GM19351 (cell line): ENCODE measurements at regions not wholly inside any gene's neighbourhood (a gene's known extent, or its start where the extent isn't known, plus 50 kb on each side); places are given as distances from the start of the nearest gene placed in this dataset.

Experiments
- ATAC-seq: cut with Tn5 transposase; IDR thresholded peaks from one replicate; pipeline ENCODE4 v1.9.1; 2021; ENCODE audit warnings: mild to moderate bottlenecking, moderate library complexity; ENCODE audit not compliant: unreplicated experiment

DNA sequence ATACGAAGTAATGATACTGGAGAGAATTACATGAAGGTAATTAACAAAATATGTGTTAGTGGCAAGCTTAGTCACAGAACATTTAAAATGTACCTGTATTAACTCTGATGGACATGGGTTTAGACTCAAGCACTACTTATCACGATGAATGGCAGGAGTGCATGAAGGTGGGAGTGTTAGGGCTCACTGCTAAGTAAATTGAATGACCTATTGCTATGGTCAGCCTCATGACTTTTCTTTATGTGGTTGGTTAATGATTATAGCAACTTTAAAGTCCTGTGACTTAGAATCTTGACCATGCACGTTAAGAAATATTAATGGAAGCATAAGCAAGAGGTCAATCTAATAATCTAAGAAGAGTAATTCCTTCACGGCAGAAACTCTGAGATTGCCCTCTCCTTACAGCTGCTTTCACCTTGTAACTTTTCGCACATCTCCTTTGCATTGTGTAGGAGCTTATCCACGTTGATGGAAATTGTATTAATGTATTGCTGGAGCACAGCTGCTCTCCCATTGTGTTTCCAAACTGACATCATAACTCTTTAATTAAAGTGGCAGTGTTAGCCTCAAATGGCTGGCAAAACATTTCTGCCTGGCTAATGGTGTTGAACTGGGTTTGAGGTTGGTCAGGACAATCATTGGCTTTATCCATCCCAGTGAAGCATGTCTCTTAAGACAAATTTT, 114.5 kb downstream of the RXFP2 start:
- ATAC-seq = no peak

GRCh38 chr13:31859571-31859970, 120.2 kb downstream of the RXFP2 start:
- peak; percentile 68 for ATAC-seq

DNA sequence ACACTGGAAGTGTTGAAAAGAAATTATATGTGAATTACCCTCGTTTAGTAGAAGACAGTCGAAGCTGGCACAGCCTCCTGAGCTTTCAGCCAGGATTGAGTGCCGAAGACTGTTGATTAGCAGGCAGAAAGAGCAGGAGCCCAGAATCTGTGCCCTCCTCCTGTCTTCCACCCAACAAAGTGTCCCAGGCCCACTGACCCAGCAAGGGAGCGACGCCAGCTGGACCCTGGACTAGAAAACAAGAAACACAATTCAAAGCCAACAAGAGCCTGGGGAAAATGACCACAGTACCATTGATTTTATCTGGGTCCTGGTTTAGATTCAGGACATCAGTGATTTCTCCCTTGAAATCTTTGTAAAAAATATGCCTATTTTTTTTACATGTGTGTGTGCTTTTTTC, 120.7 kb downstream of the RXFP2 start:
- ATAC-seq = no peak

GRCh38 chr13:31862828-31863227, 123.5 kb downstream of the RXFP2 start:
- ATAC-seq = peak; percentile 76

DNA sequence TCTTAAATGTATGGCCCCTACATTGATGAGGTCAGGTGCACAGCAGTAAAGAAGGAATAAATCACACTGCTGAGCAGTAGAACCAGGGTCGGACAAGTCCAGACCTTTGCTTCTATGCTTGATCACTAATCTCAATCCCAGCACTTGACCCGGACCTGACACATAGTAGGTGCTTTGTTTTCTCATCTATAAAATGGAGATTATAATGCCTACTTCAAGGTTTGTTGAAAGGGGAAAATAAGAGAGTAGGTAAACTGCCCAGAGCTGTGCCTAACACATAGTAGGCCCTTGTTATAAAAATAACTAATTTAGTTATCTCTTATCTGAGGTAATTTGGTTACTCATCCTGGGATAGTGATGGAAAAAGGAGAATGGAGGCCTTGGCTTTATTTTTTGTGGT, 125.0 kb downstream of the RXFP2 start:
- no peak for ATAC-seq

DNA sequence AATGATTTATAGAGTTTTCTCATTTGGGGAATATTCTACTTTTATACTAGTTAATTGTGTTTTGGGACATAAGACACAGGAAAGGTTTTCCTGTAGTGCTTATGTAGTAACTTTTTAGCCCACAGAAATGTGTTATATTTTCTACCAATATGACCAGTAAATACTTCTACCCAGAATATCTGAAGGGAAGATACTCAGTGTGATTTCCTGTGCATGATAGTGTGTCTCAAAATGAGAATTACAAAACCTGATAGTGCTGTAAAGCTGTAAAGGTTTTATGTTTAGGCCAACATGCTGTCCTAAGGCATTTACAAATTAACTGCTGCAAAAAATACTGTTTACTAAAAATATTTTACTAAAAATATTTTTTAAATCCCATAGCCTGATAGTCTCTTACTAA, 126.8 kb downstream of the RXFP2 start:
- no peak for ATAC-seq

- ATAC-seq = no peak
These were observed 128.4 kb downstream of the RXFP2 start for GRCh38 chr13:31867709-31868108.

DNA sequence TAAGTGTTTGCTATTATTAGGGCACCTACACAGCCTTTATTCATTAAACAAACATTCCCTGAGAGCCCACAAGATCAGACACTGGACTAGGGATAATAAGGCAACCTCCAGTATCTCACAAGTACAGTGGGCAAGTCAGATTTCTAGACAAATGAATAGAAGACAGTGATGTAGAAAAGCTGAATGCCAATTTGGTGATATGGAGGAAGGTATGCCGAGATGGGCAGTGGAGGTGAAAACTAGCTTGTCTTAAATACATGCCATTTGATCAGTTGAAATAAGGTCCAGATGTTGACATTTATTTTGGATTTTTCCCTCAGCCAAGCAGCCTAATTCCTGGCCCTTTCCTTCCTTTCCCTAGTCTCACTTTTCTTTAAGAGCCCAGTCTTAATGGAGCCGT, 130.3 kb downstream of the RXFP2 start:
- no peak for ATAC-seq

GRCh38 chr13:31870511-31870910, 131.2 kb downstream of the RXFP2 start:
- ATAC-seq = no peak

DNA sequence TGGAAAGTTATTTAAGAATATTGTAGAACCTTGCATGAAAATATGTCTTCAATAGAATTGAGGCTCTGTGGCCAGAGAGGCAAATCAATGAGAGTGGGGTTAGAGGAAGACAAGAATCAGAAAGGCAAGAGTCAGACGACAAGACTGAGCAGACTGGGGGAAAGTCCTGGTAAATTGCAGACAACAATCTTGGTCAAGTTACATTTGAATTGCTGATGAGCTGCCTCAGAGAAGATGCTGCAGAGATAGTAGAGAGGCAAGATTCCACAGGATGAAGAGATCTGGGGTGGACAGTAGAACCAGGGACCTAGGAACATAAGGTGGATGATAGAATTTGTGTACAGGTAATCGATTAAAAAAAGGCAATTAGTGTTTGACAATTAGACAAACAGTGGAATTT, 133.8 kb downstream of the RXFP2 start:
- no peak for ATAC-seq

DNA sequence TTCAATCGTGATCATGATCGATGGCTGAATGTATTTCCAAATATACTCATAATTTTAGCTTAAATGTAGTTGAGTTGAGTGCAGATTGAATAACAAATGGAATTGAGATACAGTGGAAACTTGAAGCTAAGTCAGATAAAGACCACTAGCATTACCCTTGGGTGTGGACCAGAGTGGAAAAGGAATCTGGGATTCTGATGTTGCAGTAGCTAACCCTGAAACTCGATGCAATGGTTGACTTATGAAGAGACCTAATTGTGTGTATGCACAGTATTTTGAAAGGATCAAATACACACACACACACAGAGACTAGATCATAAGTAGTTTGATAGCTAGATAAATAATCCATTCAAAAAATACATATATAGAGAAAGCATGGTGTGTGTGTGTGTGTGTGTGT, 135.8 kb downstream of the RXFP2 start:
- no peak for ATAC-seq

- no peak for ATAC-seq
These were observed 138.7 kb downstream of the RXFP2 start for GRCh38 chr13:31878052-31878451.

DNA sequence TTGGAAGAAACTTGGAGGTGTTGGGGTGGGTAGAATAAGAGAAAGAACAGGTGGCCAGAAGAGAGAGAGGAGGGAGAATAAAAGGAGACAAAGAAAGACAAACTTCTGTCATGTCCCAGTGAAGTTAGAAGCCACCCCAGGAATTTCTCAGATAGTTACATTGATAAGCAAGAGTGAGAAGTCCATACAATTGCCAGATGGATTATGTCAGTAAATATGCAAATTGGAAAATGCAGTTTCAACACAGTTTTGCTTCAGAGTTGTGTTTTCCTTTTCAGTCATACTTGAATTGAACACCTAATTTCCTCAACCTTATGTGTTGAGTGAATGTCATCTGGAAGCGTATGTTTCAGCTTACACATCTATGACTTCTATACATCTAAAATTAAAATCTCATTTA, 139.2 kb downstream of the RXFP2 start:
- ATAC-seq = no peak

GRCh38 chr13:31878955-31879354, 139.6 kb downstream of the RXFP2 start:
- ATAC-seq = no peak

DNA sequence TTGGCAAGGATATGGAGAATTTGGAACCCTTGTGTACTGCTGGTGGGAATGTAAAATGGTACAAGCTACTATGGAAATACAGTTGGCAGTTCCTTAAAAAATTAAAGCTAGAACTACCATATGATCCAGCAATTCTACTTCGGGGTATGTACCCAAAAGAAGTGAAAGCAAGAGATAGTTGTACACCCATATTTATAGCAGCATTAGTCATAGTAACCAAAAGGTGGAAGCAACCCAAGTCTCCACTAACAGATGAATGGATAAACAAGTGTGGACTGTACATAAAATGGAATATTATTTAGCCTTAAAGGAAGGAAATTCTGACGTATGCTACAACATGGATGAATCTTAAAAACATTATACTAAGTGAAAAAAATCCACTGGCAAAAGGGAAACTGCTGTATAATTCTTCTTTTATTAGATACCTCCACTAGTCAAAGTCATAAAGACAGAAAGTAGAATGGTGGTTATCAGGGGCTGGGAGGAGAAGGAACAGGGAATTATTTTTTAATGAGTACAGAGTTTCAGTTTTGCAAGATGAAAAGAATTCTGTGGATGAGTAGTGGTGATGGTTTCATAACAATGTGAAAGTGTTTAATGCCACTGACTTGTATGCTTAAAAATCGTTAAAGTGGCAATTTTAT, 141.6 kb downstream of the RXFP2 start:
- ATAC-seq = peak; percentile 52

GRCh38 chr13:31881495-31881882, 142.2 kb downstream of the RXFP2 start:
- no peak for ATAC-seq

GRCh38 chr13:31882794-31883193, 143.5 kb downstream of the RXFP2 start:
- no peak for ATAC-seq

GRCh38 chr13:31884556-31884955, 145.2 kb downstream of the RXFP2 start:
- ATAC-seq = no peak

DNA sequence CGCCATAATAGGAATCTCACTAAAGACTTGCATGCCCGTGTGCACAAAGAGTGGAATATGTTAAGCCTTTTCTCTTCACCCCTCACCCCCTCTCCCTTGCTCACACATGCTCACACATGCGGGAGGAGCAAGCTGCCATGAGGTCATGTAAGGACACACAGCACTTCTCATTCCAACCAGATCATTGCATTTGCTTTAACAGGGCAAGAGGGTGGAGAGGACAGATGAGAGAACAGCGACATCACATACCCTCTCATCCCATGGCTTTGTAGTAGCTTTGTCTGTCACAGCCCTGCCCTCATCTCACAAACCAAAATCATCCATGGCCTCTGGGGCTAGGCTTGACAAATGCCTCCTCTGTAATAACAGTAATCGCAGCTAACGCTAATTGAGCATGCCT, 145.6 kb upstream of the FRY start:
- no peak for ATAC-seq

- no peak for ATAC-seq
These were observed 144.3 kb upstream of the FRY start for GRCh38 chr13:31887286-31887685.

DNA sequence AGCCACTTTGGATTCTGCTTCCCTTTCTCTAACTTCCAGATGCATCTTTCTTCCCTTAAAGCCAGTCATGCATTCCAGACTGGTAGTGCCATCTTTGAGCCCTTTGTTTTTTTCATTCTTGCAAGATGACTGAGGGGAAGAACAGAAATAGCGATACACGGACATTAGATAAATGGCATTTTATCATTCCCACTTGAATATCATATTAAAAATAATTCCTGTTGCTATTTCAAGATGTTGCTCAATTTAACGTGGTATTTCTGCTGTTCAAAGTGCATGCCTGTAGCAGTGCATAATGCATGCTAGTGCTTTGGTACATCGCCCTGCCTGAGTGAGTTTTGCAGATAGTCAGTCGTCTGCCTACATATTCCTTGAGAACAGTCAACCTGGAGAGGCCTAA, 140.6 kb upstream of the FRY start:
- ATAC-seq = no peak

DNA sequence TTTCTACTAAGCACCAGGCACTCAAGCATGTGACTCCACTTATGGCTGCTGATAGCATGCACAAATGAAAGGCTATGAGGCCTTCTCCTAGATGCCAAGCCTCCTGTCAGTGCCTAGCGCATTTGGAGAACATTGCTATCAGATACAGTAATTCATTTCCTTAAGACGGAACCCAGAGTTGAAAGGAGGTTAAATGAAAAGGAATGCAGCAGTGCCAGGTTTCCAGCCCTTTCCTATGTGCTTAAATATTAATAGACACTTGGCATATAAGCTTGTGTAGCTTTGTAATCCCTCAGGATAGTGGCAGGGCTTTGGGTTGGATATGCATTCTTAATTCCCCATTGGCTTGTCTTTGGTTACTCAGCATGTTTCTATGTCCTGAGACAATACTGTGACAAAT, 140.1 kb upstream of the FRY start:
- ATAC-seq = no peak

- no peak for ATAC-seq
These were observed 136.6 kb upstream of the FRY start for GRCh38 chr13:31894931-31895330.
